HG03354 (cell line): ENCODE measurements at regions not wholly inside any gene's neighbourhood (a gene's known extent, or its start where the extent isn't known, plus 50 kb on each side); places are given as distances from the start of the nearest gene placed in this dataset.

Experiments
- ATAC-seq: cut with Tn5 transposase; IDR thresholded peaks from one replicate; pipeline ENCODE4 v1.9.1; 2021; ENCODE audit warnings: mild to moderate bottlenecking; ENCODE audit not compliant: unreplicated experiment, poor library complexity, severe bottlenecking

- ATAC-seq, result no peak
Observed at GRCh38 chr3:23083701-23084100, 119.4 kb upstream of the UBE2E2 start.

- ATAC-seq, result no peak
Observed at GRCh38 chr3:23084367-23084766, 118.8 kb upstream of the UBE2E2 start.

DNA sequence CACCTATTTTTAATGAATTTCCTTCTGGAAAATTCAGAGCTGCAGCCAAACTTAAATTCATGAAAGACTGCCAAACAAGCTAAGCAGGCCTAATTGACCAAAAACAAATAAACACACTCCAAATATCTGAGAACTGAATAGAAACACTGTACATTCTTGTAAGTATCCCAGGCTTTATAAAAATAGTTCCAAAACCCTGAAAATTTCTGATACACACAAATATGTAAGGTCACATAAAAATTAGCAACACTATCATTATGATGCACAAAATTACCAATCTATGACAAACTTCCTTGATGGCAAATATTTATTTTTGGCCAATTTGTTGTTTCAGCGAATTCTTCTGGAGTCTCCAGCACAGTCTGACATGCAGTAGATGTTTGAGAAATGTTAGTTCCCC is 117.9 kb upstream of the UBE2E2 start:
- ATAC-seq, result no peak

DNA sequence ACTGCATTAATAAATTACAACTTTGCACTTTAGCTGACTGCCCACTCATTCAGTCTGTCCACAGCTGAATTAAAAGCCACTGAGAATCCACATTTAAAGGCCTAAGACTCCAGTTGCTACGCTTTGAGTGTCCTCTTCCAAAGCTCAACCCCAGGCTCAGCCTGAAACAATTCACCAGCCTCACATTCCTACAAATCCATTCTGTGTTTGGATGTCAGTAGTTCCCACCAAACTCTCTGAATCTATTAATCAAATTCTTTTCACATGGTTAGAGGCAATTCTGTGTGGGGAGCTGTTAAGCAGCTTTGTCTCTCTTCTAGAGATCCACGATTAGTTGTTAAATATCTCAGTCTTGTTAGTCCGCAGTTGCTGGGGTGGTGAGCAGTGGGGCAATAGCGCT is 116.8 kb upstream of the UBE2E2 start:
- no peak for ATAC-seq

GRCh38 chr3:23086831-23087230 is 116.3 kb upstream of the UBE2E2 start:
- ATAC-seq, result no peak

- ATAC-seq, result no peak
Observed at GRCh38 chr3:23094412-23094811, 108.7 kb upstream of the UBE2E2 start.

GRCh38 chr3:23094890-23095462 is 108.2 kb upstream of the UBE2E2 start:
- no peak for ATAC-seq

DNA sequence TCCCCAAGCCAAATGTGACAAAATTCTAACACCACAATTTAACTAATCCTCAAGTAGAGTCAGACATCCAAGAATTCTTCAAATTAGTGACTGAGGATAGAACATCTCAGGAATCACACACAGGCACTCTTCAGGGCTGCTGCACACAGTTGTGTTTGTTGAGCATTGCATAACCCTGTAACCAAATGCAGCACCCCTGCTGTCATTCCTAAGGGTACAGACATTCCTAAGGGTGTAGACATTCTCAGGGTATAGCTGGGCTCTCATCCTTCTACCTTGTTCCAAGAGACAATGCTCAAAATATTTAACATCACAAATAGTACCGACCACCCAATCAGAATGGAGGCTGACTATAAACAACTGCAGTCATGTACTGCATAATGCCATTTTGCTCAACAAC is 107.1 kb upstream of the UBE2E2 start:
- ATAC-seq, result no peak

GRCh38 chr3:23099021-23099420 is 104.1 kb upstream of the UBE2E2 start:
- ATAC-seq, result no peak

DNA sequence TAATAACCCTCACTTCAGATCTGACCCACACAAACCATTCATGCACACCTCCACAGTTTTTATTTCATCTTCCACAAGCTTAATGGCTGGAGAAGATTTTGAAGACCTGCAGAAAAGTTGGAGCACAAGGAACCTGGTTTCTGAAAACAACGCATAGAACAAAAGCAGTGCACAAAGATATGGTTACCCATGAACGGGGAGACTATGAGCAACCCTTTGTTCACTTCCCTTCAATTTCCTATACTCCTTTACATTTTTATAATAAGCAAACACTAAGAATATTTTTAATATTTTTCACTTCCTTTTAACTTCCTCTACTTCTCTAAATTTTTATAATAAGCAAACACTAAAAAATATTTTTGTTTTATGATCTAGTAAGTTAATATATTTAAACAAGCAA is 103.5 kb upstream of the UBE2E2 start:
- no peak for ATAC-seq

DNA sequence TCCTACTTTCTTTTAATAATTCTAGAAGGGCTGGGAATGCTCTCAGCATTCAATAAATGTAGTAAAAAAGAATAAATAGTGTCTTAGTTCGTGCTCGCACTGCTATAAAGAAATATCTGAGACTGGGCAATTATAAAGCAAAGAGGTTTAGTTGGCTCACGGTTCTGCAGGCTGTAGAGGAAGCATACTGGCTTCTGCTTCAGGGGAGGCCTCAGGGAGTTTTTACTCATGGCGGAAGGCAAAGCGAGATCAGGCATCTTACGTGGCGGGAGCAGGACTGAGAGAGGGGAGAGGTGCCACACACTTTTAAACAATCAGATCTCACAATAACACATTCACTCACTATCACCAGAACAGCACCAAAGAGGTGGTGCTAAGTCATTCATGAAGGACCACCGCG is 103.0 kb upstream of the UBE2E2 start:
- no peak for ATAC-seq

DNA sequence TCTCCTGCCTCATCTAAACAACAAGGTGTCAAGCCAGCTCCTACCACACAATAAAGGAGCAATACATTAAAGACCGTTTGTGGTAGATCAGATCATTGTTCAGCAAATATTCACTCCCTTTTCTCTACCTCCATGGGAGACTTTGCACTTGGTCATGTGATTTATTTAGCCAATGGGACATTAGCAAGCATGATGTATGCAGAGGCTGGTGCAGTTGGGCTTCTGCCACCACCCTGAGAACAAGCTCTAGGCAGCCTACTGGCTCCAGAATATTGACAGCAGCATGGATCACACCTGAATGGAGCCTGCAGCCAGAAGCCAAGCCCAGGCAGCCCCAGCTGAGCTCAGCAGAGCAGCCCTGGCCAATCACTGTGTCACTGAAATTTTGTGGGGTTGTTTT is 99.4 kb upstream of the UBE2E2 start:
- no peak for ATAC-seq

DNA sequence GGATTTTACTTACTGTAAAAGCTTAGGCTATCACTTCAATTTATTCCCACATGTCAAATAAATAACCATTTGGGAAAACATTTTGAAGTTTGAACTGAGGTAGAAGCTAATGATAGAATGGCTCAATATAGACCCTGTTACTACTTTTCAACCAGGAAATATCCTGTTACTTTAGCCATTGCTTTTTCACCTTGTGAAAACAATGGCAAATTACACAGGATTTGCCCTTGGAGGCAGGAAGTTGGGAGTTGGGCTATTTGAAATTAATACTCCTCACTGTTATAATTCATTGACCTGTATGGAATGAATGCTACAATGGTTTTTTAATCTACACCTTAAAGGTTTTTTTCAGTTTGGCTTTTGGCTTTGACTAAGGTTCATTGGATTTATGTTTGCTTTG is 98.1 kb upstream of the UBE2E2 start:
- no peak for ATAC-seq

DNA sequence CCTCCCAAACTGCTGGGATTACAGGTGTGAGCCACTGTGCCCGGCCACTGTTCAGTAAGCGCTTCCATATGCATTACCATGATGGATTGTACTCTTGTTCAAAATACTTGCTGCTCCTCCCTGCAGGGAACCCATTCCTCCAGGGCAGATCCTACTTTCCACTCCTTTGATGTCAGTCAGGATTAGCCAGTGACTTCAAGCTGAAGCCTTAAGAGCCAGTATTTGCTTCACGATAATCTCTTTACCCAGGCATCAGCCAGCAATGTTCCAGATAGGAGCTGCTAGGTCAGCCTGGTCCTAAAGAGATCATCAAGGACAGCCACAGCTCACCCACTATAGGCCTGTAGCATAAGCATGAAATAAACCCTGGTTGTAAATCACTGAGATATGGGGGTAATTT is 96.5 kb upstream of the UBE2E2 start:
- ATAC-seq, result no peak

- no peak for ATAC-seq
Observed at GRCh38 chr3:23107221-23107620, 95.9 kb upstream of the UBE2E2 start.

DNA sequence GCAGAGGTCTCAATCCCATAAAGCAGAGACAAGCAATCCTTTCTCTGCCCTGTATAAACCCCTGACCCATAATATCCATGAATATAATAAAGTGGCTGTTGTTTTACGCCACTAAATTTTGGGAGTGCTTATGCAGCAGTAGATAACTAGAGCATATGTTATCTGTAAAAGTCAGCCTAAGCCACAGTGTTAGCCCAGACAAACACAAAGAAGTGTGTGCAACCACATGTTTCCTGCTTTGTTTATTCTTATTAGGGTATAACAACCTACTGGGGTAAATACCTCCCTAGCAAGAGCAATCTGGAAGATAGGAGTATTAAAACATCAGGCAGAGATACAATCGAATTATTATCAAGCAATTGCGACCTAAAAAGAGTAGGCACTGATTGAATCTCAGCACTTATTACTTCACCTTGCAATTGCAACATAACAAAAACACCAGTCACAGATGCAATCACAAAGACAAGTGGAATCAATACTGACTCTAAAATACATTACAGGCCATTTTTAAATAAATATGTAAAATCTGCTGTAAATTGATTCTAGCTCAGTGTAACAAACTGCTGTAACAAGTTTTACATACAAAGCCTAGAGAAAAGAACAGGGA is 94.6 kb upstream of the UBE2E2 start:
- no peak for ATAC-seq

DNA sequence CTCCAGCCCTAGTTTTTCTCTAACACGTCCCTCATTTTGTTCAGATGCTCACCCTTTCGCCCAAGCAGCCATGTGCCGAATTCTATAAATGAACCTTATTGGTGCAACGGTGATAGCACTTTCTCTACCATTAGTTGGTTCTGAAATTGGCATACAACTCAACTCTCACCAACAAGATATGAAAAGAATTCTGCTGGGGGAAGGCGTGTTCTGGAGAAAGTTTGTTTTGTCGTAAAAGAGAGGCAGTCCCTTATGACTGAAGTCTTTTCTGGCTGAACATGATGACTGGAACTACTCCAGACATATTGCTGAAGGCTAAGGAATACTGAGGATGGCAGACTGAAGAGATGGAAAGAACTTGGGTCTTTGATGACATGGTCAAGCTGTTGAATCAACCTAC is 91.8 kb upstream of the UBE2E2 start:
- ATAC-seq, result no peak

DNA sequence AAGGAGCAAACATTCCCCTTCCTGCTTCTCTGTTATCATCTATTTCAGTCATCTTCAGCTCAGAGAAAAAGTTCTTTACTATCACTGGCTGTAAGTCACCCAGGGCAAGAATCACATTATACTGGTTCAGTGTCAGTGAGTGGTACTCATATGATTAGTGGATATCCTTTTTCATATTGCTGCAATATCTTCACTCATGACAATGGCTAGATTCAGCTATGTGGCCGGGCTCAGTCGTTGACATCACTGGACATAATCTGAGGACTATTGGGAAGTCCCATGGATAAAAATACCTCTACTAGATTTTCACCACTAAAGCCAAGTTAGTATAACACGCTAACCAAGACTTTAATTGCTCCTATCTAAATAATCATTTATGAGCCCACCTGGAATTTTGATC is 91.3 kb upstream of the UBE2E2 start:
- ATAC-seq, result no peak

- no peak for ATAC-seq
Observed at GRCh38 chr3:23112491-23112890, 90.6 kb upstream of the UBE2E2 start.

DNA sequence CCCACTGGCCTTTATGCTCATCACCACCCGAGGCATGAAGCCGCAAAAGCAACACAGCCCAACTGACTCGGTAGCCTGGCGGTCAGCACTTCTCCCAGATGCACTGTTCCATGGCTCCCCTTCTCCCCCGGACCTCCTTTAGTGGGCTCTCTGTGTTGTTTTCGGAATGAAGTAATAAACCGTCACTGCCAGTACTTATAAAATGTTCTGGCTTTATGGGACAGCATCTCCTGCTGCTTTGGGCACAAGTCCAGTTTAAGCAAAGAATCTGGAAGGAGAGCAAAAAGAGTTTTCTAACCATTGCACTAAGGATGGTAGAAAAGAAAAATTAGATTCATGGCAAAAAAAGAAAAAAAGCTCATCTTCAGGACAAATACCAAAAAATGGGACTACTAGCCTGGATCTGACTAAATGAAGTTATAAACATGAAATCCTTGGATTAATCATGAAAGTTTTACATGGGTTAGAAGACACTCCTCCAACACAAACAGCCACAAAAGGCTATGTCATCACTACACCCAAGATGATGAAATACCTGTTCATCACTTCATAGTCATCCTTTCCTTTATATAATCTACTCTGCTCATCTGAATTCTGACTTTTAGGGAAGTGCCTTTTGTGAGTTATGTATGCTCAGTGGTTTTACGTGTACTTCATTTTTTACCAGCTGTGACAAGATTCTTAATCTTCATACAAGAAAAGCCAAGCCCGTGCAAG is 89.5 kb upstream of the UBE2E2 start:
- ATAC-seq, result no peak

DNA sequence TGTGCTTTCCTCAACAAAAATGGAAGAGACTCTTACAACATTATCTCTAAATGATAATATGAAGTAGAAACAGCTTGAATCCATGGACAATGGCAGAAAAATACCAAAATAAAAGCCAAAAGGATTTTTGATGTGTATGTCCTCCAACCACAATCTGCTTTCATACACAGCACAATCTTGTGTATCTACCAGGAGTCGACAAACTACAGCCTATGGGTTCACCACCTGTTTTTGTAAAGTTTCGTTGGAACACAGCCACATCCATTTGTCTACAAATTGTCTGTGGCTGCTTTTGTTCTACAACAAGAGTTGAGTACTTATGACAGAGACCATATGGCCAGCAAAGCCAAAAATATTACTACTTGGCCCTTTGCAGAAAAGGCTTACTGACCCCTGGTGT is 88.7 kb upstream of the UBE2E2 start:
- no peak for ATAC-seq
